ENCODE measurements at regions not wholly inside any gene's neighbourhood (a gene's known extent, or its start where the extent isn't known, plus 50 kb on each side); places are given as distances from the start of the nearest gene placed in this dataset.

DNA sequence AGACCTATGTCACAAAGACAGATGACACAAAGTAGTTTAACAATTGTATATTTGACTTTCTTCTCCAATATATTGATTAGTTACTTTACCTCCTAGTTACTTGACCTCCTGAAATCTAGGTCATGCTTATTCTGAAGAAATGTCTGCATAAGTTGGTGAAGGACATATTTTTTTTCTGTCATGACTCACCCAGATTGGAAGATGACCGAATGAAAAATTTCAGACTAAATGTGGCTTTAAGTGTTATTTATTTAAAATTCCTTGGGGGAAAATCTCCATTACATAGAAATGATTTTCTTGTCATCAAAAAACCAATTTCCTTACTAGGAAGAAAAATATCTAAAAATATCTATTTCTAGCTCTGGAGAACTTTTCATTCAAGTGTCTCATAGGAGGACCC, 217.1 kb downstream of the POSTN start:
- H3K36me3 ChIP-seq (ENCODE audit: insufficient read depth, low read length), result no peaks in the 10 kb centered on the region
- no peaks in the 10 kb centered on the region for H3K4me1 ChIP-seq (ENCODE audit: insufficient read depth, low read length)
- no peaks in the 10 kb centered on the region for H3K9me3 Mint-ChIP-seq
- DNase-seq (no peak), ATAC-seq (ENCODE audit: poor library complexity) (no peak)
- H3K27ac Mint-ChIP-seq, result no peak overlapping the region
- H3K36me3 Mint-ChIP-seq (ENCODE audit: low read depth), result no peaks in the 10 kb centered on the region
- ChIA-PET POLR2A (no interaction called here), CTCF (no interaction called here)
- H3K4me1 Mint-ChIP-seq (ENCODE audit: low read depth), result no peaks in the 10 kb centered on the region
- H3K4me3 Mint-ChIP-seq, result no peak overlapping the region
- H3K9me3 ChIP-seq (ENCODE audit: control insufficient read depth in 1 of 2, insufficient read depth in 1 of 2, low read length in 2 of 2), result no peaks in the 10 kb centered on the region
- intact Hi-C loops (cut with DNase I, micrococcal nuclease), result no loop called here
- no peak overlapping the region for H3K4me3 ChIP-seq (ENCODE audit: low read length)
- H3K27me3 ChIP-seq (ENCODE audit: control insufficient read depth in 1 of 2, insufficient read depth in 2 of 2, low read length in 2 of 2), result no peaks in the 10 kb centered on the region
- TF ChIP-seq, protein P1, sequence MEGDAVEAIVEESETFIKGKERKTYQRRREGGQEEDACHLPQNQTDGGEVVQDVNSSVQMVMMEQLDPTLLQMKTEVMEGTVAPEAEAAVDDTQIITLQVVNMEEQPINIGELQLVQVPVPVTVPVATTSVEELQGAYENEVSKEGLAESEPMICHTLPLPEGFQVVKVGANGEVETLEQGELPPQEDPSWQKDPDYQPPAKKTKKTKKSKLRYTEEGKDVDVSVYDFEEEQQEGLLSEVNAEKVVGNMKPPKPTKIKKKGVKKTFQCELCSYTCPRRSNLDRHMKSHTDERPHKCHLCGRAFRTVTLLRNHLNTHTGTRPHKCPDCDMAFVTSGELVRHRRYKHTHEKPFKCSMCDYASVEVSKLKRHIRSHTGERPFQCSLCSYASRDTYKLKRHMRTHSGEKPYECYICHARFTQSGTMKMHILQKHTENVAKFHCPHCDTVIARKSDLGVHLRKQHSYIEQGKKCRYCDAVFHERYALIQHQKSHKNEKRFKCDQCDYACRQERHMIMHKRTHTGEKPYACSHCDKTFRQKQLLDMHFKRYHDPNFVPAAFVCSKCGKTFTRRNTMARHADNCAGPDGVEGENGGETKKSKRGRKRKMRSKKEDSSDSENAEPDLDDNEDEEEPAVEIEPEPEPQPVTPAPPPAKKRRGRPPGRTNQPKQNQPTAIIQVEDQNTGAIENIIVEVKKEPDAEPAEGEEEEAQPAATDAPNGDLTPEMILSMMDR (IDR thresholded peaks at IDR 0.05), result no peak
- H3K27me3 Mint-ChIP-seq, result no peaks in the 10 kb centered on the region
- H3K27ac ChIP-seq (ENCODE audit: low read depth in 1 of 2, low read length in 2 of 2), result no peak overlapping the region

DNA sequence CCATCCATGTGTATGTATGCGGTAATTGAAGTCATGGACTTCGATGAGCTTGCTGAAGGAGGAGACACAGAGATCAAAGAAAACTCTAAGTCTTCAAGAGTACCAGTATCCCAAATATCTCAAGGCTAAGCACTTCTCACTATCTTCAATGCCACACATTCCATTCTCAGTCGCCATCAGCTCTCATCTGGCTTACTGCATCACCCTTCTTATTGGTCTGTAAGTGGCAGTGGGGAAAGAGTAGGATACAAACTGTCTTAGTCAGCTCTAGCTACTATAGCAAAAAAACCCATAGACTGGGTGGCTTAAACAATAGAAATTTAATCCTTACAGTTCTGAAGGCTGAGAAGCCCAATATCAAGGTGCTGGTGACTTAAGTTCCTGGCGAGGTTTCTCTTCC, 218.7 kb downstream of the POSTN start:
- no peaks in the 10 kb centered on the region for H3K9me3 ChIP-seq (ENCODE audit: control insufficient read depth in 1 of 2, insufficient read depth in 1 of 2, low read length in 2 of 2)
- H3K4me1 ChIP-seq (ENCODE audit: insufficient read depth, low read length), result no peaks in the 10 kb centered on the region
- no peak overlapping the region for H3K27ac ChIP-seq (ENCODE audit: low read depth in 1 of 2, low read length in 2 of 2)
- no peaks in the 10 kb centered on the region for H3K27me3 ChIP-seq (ENCODE audit: control insufficient read depth in 1 of 2, insufficient read depth in 2 of 2, low read length in 2 of 2)
- H3K27me3 Mint-ChIP-seq, result no peaks in the 10 kb centered on the region
- DNase-seq, result no peak
- no peak overlapping the region for H3K27ac Mint-ChIP-seq
- ATAC-seq (ENCODE audit: poor library complexity), result no peak
- H3K36me3 ChIP-seq (ENCODE audit: insufficient read depth, low read length), result no peaks in the 10 kb centered on the region
- intact Hi-C loops (cut with DNase I, micrococcal nuclease), result no loop called here
- H3K4me1 Mint-ChIP-seq (ENCODE audit: low read depth), result no peaks in the 10 kb centered on the region
- H3K9me3 Mint-ChIP-seq, result no peaks in the 10 kb centered on the region
- TF ChIP-seq, protein P1 (IDR thresholded peaks at IDR 0.05), result no peak
- no peak overlapping the region for H3K4me3 Mint-ChIP-seq
- no peak overlapping the region for H3K4me3 ChIP-seq (ENCODE audit: low read length)
- POLR2A ChIA-PET, result no interaction called here
- H3K36me3 Mint-ChIP-seq (ENCODE audit: low read depth), result no peaks in the 10 kb centered on the region
- CTCF ChIA-PET, result no interaction called here

DNA sequence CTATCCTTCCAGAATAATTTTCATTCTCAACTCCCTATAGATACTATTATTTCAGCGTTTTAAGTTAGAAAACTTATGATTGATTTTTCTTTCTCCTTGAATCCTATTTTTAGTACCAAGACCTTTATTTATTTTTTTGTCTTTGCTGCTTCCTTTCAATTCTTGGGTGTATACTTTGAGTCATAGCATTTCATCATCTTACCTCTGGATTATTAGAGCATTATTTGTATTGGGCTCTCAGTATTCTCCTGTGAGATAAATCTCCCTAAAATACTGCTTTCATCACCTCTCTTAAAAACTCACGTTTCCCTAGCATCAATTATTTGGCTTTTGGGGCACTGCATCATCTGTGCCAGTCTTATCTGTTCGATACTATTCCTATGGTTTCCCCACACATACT, 222.8 kb downstream of the POSTN start:
- ChIA-PET CTCF (no interaction called here), POLR2A (no interaction called here)
- TF ChIP-seq, protein P1 (IDR thresholded peaks at IDR 0.05), result no peak
- Histone ChIP-seq H3K36me3 (ENCODE audit: insufficient read depth, low read length) (no peaks in the 10 kb centered on the region), H3K4me1 (ENCODE audit: insufficient read depth, low read length) (no peaks in the 10 kb centered on the region), H3K27me3 (ENCODE audit: control insufficient read depth in 1 of 2, insufficient read depth in 2 of 2, low read length in 2 of 2) (no peaks in the 10 kb centered on the region), H3K27ac (ENCODE audit: low read depth in 1 of 2, low read length in 2 of 2) (no peak overlapping the region), H3K9me3 (ENCODE audit: control insufficient read depth in 1 of 2, insufficient read depth in 1 of 2, low read length in 2 of 2) (no peaks in the 10 kb centered on the region), H3K4me3 (ENCODE audit: low read length) (no peak overlapping the region)
- DNase-seq, result no peak
- Mint-ChIP-seq H3K27me3 (no peaks in the 10 kb centered on the region), H3K36me3 (ENCODE audit: low read depth) (no peaks in the 10 kb centered on the region), H3K9me3 (no peaks in the 10 kb centered on the region), H3K27ac (no peak overlapping the region), H3K4me1 (ENCODE audit: low read depth) (no peaks in the 10 kb centered on the region), H3K4me3 (no peak overlapping the region)
- intact Hi-C loops (cut with DNase I, micrococcal nuclease), result no loop called here
- no peak for ATAC-seq (ENCODE audit: poor library complexity)
